Prostate gland (tissue), 2 donors: ENCODE measurements at regions not wholly inside any gene's neighbourhood (a gene's known extent, or its start where the extent isn't known, plus 50 kb on each side); places are given as distances from the start of the nearest gene placed in this dataset.

Source experiments
- POLR2A ChIP-seq: fragments of 450-650 bp; IDR thresholded peaks from one replicate; pipeline ENCODE4 v1.6.1; 2016; ENCODE audit warnings: antibody characterized with exemption, mild to moderate bottlenecking
- TF ChIP-seq, protein P1 (sequence below), 4 experiments: fragments of 200-600 bp in 2 of 4; fragments of 450-650 bp in 2 of 4; sonication (generic) in 2 of 4; IDR thresholded peaks; 1 replicate in 3 of 4; 2 replicates in 1 of 4; pipeline ENCODE4 v1.5.1; 2016 to 2019; ENCODE audit warnings: antibody characterized with exemption in 4 of 4, mild to moderate bottlenecking in 2 of 4, moderate library complexity in 2 of 4

DNA sequence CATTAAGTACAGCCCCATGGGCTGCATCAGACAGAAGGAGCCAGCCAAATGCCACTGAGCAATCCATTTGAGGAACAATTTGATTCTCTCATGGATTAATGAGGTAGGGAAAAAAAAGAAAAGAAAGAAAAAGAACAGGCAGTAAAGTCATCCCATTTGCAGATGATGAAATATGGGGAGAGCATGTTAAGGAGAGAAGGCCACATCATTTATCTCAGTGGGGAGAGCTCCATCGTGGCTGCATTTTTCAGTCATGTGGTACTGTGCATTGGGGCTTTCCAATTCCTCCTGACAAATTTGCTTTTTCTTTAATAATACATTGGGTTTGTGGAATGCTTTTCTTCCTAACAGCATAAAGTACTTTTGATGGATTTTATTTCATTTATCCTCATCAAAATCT lies 375.2 kb upstream of the TLE4 start:
- TF ChIP-seq, protein P1, sequence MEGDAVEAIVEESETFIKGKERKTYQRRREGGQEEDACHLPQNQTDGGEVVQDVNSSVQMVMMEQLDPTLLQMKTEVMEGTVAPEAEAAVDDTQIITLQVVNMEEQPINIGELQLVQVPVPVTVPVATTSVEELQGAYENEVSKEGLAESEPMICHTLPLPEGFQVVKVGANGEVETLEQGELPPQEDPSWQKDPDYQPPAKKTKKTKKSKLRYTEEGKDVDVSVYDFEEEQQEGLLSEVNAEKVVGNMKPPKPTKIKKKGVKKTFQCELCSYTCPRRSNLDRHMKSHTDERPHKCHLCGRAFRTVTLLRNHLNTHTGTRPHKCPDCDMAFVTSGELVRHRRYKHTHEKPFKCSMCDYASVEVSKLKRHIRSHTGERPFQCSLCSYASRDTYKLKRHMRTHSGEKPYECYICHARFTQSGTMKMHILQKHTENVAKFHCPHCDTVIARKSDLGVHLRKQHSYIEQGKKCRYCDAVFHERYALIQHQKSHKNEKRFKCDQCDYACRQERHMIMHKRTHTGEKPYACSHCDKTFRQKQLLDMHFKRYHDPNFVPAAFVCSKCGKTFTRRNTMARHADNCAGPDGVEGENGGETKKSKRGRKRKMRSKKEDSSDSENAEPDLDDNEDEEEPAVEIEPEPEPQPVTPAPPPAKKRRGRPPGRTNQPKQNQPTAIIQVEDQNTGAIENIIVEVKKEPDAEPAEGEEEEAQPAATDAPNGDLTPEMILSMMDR (IDR thresholded peaks at IDR 0.05) = no peak
- TF ChIP-seq POLR2A = no peak
